IPS-11a (cell line): ENCODE measurements at regions not wholly inside any gene's neighbourhood (a gene's known extent, or its start where the extent isn't known, plus 50 kb on each side); places are given as distances from the start of the nearest gene placed in this dataset.

Experiments used
- H3K4me3 ChIP-seq: one replicate; pipeline ENCODE4 v1.5.1; 2013; ENCODE audit warnings: low read depth, low read length, control low read depth

GRCh38 chrX:122501652-122502051 is 682.4 kb upstream of the GRIA3 start:
- H3K4me3 ChIP-seq: no peak overlapping the region

DNA sequence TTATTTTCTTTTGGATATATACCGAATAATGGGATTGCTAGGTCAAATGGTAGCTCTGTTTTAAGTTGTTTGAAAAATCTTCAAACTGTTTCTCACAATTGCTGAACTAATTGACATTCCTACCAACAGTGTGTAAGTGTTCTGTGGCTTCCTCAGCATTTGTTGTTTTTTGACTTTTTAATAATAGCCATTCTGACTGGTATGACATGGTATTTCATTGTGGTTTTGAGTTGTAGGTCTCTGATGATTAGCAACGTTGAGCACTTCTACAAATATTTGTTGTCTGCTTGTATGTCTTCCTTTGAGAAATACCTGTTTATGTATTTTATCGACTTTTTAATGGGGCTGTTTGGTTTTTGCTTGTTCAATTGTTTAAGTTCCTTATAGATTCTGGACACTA is 680.1 kb upstream of the GRIA3 start:
- H3K4me3 ChIP-seq: no peak overlapping the region

GRCh38 chrX:122512561-122513072 is 671.5 kb upstream of the GRIA3 start:
- no peak overlapping the region for H3K4me3 ChIP-seq

DNA sequence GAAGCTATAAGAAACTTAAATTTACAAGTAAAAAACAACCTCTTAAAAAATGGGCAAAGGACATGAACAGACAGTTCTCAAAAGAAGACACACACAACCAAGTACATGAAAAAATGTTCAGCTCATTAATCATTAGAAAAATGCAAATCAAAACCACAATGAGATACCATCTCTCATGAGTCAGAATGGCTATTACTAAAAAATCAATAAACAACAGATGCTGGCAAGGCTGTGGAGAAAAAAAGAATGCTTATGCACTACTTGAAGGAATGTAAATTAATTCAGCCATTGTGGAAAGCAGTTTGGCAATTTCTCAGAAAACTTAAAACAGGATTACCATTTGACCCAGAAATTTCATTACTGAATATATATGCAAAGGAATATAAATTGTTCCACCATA is 666.3 kb upstream of the GRIA3 start:
- no peak overlapping the region for H3K4me3 ChIP-seq

DNA sequence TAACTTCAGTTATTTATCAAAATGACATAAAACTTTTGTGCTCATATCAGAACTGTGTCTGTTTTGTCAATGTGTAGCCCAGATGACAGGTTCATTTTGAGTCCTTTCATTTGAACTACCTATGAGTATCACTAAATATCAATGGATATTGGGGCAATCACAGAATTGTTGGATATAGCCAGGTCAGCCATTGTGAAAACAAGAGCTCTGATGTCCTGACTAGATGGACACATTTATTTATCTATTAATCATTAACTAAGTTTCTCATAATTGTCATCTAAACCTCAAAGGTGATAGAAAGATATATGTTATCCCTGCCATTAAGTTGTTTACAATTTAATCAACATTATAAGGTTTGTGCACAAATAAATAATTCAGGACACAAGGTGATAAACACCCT is 638.3 kb upstream of the GRIA3 start:
- H3K4me3 ChIP-seq: no peak overlapping the region

DNA sequence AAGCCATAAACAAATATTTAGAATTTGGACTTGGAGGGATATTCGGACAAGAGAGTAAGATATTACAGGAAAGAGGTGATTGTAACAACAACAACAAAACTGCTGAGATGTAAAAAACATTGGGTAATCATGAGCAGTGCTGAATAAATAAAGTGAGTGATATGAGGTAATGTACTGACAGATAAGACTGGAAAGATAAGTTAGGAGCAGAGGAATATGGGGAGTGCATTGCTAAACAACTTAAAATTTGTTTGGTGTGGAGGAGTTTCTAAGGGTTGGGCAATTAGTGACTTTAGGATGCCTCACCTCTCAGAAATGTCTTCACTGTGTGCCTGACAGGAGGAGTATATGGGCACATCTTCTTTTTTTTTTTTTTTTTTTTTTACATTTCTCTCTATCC is 637.8 kb upstream of the GRIA3 start:
- H3K4me3 ChIP-seq: no peak overlapping the region

DNA sequence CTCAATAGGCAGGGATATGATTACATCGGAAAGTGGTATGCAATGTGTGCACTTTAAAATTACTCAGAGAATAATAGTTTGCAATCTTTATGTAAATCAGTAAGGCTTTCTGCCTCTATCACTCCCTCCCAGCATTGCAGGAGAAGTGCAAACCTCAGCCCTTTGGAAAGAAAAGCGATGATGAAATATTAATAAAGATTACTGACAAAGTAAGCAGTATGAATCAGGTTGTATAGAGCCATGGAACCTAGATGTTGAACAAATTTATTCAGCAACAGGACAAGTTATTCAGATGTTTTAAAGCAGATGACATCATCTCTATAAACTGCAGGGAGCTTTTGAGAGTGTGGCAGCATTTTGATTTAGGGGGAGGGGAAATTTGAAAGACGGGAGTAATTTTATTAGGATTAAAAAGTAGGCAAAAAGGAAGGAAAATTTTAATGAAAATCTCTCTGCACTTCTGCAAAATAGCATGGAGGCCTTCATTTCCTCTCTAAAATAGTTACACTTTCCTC is 631.7 kb upstream of the GRIA3 start:
- no peak overlapping the region for H3K4me3 ChIP-seq

DNA sequence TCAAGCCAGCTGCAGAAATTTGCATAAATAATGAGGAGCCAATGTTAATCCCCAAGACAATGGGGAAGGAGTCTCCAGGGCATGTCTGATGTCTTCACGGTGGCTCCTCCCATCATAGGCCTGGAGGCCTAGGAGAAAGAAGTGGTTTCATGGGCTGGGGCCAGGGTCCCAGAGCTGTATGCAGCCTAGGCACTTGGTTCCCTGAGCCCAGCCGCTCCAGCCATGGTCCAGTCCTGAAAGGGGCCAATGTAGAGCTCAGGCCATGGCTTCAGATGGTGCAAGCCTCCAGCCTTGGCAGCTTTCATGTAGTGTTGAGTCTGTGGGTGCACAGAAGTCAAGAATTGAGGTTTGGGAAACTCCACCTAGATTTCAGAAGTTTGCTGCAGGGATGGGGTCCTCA is 628.2 kb upstream of the GRIA3 start:
- no peak overlapping the region for H3K4me3 ChIP-seq

DNA sequence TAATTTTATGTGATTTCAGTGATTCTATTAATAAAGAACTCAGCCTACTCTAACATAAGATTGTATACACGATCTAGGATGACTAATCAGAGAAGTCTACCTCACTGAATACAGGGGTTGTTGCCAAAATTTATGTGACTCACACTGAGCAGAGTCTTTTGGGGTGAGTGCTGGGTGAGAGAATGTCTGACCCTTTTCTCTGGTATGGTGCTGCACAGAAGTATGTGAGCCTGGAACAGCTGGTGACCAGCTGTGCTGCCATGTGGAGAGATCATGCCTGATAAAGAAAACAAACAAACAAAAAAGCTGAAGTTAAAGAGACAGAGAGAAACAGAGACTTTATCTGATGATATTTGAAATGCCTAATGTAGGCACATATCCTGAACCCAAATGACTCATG is 618.1 kb upstream of the GRIA3 start:
- no peak overlapping the region for H3K4me3 ChIP-seq

DNA sequence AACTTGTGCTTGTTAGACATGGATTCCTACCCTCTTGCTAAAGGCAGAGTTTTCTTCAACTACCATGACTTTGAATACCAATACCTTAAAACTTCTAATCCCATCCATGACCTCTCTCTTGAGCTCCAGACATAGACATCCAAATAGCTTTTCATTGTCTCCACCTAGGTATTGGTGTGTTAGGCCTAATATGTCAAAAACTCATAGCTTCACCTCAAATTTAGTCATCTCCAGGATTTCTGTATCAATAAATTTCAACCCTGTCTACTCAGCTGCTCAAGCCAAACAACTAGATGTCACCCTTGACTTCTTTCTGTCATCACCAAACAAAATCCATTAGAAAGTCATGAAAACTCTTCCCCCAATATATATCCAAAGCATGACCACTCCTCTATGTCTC is 617.7 kb upstream of the GRIA3 start:
- H3K4me3 ChIP-seq: no peak overlapping the region

GRCh38 chrX:122567911-122568310 is 616.2 kb upstream of the GRIA3 start:
- H3K4me3 ChIP-seq: no peak overlapping the region

GRCh38 chrX:122572461-122572860 is 611.6 kb upstream of the GRIA3 start:
- no peak overlapping the region for H3K4me3 ChIP-seq

- H3K4me3 ChIP-seq: no peak overlapping the region
Measured at GRCh38 chrX:122579036-122579435, 605.0 kb upstream of the GRIA3 start.

GRCh38 chrX:122579526-122579925 is 604.6 kb upstream of the GRIA3 start:
- no peak overlapping the region for H3K4me3 ChIP-seq

DNA sequence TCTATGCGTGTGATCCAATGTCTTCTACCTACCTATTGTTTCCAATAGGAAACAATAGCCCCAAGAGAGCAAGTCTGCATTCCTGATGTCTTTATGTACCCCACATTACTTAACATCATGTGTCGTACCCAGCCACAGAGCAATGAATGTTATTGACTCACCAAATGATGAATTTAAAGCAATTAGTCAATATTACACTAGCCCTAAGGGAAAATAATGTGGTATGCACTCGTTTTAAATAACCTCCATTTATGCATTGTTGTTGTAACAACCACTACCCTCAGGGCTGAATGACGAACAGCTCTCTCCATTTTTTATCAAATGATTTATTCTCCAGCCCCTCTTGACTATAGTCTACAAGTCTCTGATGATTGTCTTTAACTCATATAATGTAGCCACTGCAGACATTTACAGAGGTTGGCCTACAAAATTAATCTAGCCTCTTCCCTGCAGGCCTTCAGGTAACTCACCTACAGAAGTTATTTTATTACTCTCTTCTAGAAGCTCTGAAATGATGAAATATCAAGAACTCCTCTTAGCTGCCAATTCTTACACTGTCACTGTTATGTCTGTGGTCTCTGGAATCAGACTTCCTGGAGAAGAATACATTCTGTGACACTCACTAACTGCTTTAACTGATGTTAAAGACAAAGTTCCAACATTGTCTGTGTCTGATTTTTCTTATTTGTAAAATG is 601.7 kb upstream of the GRIA3 start:
- no peak overlapping the region for H3K4me3 ChIP-seq

DNA sequence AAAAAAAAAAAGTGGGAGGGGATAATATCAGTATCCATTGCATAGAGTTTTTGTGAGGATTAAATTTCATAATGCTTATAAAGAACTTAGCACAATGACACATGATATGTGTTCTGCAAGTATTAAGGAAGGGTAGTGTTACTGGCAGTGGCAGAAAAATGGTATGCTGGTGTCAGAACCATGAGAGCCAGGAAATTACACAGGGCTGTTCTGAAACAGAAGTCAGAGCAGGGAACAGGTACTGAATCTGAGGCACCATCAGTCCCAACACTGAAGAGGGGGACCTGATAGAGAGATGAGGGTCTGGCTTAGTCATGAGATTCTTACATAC is 601.1 kb upstream of the GRIA3 start:
- no peak overlapping the region for H3K4me3 ChIP-seq

- no peak overlapping the region for H3K4me3 ChIP-seq
Measured at GRCh38 chrX:122583551-122583950, 600.5 kb upstream of the GRIA3 start.

- H3K4me3 ChIP-seq: no peak overlapping the region
Measured at GRCh38 chrX:122584981-122585380, 599.1 kb upstream of the GRIA3 start.

DNA sequence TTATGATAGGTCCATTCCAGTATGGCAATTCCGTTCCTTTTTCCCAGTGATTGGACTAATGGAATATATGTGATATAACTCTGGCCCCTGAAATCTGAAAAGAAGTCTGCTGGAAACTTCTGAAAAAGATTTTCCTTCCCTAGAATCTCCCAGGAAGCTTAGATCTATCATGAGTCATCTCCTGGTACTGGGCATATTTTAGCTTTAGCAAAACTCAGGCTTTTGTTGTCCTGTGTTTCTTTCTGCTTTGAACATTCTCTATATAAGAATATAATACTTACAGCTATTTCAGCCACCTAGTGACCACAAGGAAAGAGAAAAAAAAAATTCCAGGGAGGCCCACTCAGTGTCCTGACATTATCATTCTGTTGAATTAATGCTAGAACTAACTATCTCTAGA is 597.2 kb upstream of the GRIA3 start:
- no peak overlapping the region for H3K4me3 ChIP-seq

DNA sequence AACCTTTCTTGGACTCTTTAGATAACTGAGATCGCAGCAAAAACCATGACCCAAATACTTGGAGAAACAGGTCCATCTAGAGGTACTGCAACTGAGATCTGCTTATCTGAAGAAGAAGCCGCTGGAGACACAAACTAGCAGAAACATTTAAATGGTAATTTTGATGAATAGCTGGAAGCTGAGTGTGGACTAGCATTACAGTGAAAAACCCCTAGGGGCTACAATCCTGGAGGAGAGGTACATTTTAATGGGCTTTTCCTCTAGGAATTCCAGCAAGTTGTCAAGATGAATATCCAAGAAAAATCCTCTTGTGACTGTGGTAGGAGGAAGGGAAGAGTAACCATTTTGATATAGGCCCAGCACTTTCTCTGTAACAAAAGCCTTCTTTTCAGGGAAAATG is 592.5 kb upstream of the GRIA3 start:
- no peak overlapping the region for H3K4me3 ChIP-seq

GRCh38 chrX:122596998-122597397 is 587.1 kb upstream of the GRIA3 start:
- H3K4me3 ChIP-seq: no peak overlapping the region

GRCh38 chrX:122622795-122623194 is 561.3 kb upstream of the GRIA3 start:
- H3K4me3 ChIP-seq: no peak overlapping the region

DNA sequence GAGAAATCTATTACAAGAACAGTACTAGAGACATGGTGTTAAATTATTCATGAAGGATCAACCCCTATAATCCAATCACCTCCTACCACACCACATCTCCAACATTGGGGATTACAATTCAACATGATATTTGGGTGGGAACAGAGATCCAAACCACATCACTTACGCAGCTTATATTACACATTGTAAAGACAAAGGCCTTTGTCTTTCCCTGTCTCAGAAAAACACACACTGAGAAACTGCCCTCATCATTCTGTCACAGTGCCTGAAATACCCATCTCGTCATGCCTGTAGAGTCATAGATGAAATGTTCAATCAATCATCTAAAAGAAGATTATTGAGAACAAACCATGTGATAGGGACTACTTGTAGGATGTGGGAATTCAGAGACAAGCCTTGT is 558.8 kb upstream of the GRIA3 start:
- H3K4me3 ChIP-seq: no peak overlapping the region
